ENCODE measurements at regions not wholly inside any gene's neighbourhood (a gene's known extent, or its start where the extent isn't known, plus 50 kb on each side); places are given as distances from the start of the nearest gene placed in this dataset.

- Histone ChIP-seq H3K9ac (ENCODE audit: extremely low read depth, low read length, poor library complexity, severe bottlenecking) (no peak overlapping the region), H3K27ac (ENCODE audit: low read depth, low read length) (no peak overlapping the region), H3K36me3 (ENCODE audit: control insufficient read depth, insufficient read depth, low read length) (no peaks in the 10 kb centered on the region), H3K27me3 (ENCODE audit: control insufficient read depth, insufficient read depth, low read length, poor library complexity, severe bottlenecking) (no peaks in the 10 kb centered on the region), H3K4me1 (ENCODE audit: control insufficient read depth, insufficient read depth, low read length) (no peaks in the 10 kb centered on the region), H3K4me3 (ENCODE audit: low read length) (no peak overlapping the region), H3K9me3 (ENCODE audit: control insufficient read depth, low read length) (no peaks in the 10 kb centered on the region)
- no peaks in the 10 kb centered on the region for H3K9me3 Mint-ChIP-seq
- no peak overlapping the region for H3K4me3 Mint-ChIP-seq
- no peak for DNase-seq
- no peaks in the 10 kb centered on the region for H3K27me3 Mint-ChIP-seq (ENCODE audit: insufficient read depth)
- no peak for TF ChIP-seq CTCF (conservative IDR thresholded peaks at IDR 0.05)
- WGBS, 2 experiments (ENCODE audit: insufficient coverage in 1 of 2, insufficient read length in 1 of 2): 94% methylated on average over 2 of the region's 2 CpGs; no CpG with 5 or more reads in 1 of the 2 experiments
- H3K27ac Mint-ChIP-seq: no peak overlapping the region
- H3K4me1 Mint-ChIP-seq: no peaks in the 10 kb centered on the region
- no peaks in the 10 kb centered on the region for H3K36me3 Mint-ChIP-seq (ENCODE audit: low read depth)
These were observed 783.2 kb downstream of the RPA4 start for GRCh38 chrX:97666890-97667289.

GRCh38 chrX:97668126-97668525 is 784.4 kb downstream of the RPA4 start:
- 63% methylated on average over 1 of the region's 2 CpGs; no CpG with 5 or more reads in 1 of the 2 experiments for WGBS, 2 experiments (ENCODE audit: insufficient coverage in 1 of 2, insufficient read length in 1 of 2)
- H3K36me3 ChIP-seq (ENCODE audit: control insufficient read depth, insufficient read depth, low read length): no peaks in the 10 kb centered on the region
- no peak overlapping the region for H3K4me3 ChIP-seq (ENCODE audit: low read length)
- no peak for TF ChIP-seq CTCF (conservative IDR thresholded peaks at IDR 0.05)
- no peaks in the 10 kb centered on the region for H3K27me3 ChIP-seq (ENCODE audit: control insufficient read depth, insufficient read depth, low read length, poor library complexity, severe bottlenecking)
- no peak overlapping the region for H3K4me3 Mint-ChIP-seq
- H3K4me1 Mint-ChIP-seq: peaks cover 4% of the 10 kb centered on the region
- H3K9me3 Mint-ChIP-seq: no peaks in the 10 kb centered on the region
- no peak overlapping the region for H3K9ac ChIP-seq (ENCODE audit: extremely low read depth, low read length, poor library complexity, severe bottlenecking)
- no peaks in the 10 kb centered on the region for H3K36me3 Mint-ChIP-seq (ENCODE audit: low read depth)
- no peaks in the 10 kb centered on the region for H3K27me3 Mint-ChIP-seq (ENCODE audit: insufficient read depth)
- H3K27ac Mint-ChIP-seq: no peak overlapping the region
- no peaks in the 10 kb centered on the region for H3K4me1 ChIP-seq (ENCODE audit: control insufficient read depth, insufficient read depth, low read length)
- H3K9me3 ChIP-seq (ENCODE audit: control insufficient read depth, low read length): no peaks in the 10 kb centered on the region
- H3K27ac ChIP-seq (ENCODE audit: low read depth, low read length): no peak overlapping the region
- no peak for DNase-seq

- H3K27me3 Mint-ChIP-seq (ENCODE audit: insufficient read depth): no peaks in the 10 kb centered on the region
- H3K9me3 ChIP-seq (ENCODE audit: control insufficient read depth, low read length): no peaks in the 10 kb centered on the region
- no peak for DNase-seq
- no peaks in the 10 kb centered on the region for H3K36me3 ChIP-seq (ENCODE audit: control insufficient read depth, insufficient read depth, low read length)
- no peak overlapping the region for H3K27ac ChIP-seq (ENCODE audit: low read depth, low read length)
- WGBS, 2 experiments (ENCODE audit: insufficient coverage in 1 of 2, insufficient read length in 1 of 2): 89% methylated on average over 5 of the region's 5 CpGs; no CpG with 5 or more reads in 1 of the 2 experiments
- H3K9me3 Mint-ChIP-seq: no peaks in the 10 kb centered on the region
- peaks cover 4% of the 10 kb centered on the region for H3K4me1 Mint-ChIP-seq
- no peak overlapping the region for H3K4me3 Mint-ChIP-seq
- H3K9ac ChIP-seq (ENCODE audit: extremely low read depth, low read length, poor library complexity, severe bottlenecking): no peak overlapping the region
- no peaks in the 10 kb centered on the region for H3K4me1 ChIP-seq (ENCODE audit: control insufficient read depth, insufficient read depth, low read length)
- H3K27me3 ChIP-seq (ENCODE audit: control insufficient read depth, insufficient read depth, low read length, poor library complexity, severe bottlenecking): no peaks in the 10 kb centered on the region
- TF ChIP-seq CTCF (conservative IDR thresholded peaks at IDR 0.05): no peak
- H3K4me3 ChIP-seq (ENCODE audit: low read length): no peak overlapping the region
- H3K27ac Mint-ChIP-seq: no peak overlapping the region
- H3K36me3 Mint-ChIP-seq (ENCODE audit: low read depth): no peaks in the 10 kb centered on the region
These were observed 788.4 kb downstream of the RPA4 start for GRCh38 chrX:97672138-97672537.

Data from endodermal cell (in vitro differentiated cells).